GM19240 (cell line): ENCODE measurements at regions not wholly inside any gene's neighbourhood (a gene's known extent, or its start where the extent isn't known, plus 50 kb on each side); places are given as distances from the start of the nearest gene placed in this dataset.

Source experiments
- DNase-seq: peaks from one replicate; pipeline ENCODE4 v3.0.0; 2011; ENCODE audit warnings: low spot score; ENCODE audit not compliant: insufficient read length

DNA sequence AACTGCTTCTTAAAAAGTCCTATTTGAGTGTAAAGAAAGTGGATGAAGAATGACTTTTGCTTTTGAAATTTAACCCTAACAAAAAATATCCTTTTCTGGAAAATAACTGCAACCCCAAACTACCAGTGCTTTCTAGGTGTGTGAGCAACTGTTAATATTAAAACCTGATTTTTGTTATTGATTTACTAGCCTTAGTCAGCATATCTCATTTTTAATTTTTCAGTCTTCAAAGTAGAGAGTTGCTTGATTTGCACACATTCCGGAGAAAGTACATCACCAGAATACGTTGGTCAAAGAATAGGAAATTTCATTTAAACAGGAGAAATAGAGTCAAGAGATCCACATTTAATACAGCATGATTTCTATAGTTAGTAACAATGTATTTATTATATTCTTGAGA, 141.8 kb upstream of the ADAMTS5 start:
- DNase-seq: no peak

DNA sequence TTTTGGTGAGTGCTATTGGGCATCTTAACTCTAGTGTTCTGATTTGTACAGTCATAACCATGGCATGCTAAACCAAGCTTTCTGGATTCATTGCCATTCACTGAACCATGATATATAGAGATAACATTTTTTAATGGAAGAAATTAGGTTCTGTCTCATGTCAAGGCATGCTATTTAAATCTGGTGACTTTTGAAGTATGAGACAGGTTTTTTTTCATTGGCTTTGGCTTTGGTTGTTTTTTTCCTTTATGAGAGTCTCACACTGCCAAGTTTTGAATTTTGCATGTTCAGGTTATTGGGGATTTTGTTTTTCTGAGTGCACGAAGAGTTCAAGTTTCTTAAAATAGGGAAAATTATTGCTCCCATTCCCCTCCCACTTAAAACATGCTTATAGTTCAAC, 141.3 kb upstream of the ADAMTS5 start:
- DNase-seq: no peak

DNA sequence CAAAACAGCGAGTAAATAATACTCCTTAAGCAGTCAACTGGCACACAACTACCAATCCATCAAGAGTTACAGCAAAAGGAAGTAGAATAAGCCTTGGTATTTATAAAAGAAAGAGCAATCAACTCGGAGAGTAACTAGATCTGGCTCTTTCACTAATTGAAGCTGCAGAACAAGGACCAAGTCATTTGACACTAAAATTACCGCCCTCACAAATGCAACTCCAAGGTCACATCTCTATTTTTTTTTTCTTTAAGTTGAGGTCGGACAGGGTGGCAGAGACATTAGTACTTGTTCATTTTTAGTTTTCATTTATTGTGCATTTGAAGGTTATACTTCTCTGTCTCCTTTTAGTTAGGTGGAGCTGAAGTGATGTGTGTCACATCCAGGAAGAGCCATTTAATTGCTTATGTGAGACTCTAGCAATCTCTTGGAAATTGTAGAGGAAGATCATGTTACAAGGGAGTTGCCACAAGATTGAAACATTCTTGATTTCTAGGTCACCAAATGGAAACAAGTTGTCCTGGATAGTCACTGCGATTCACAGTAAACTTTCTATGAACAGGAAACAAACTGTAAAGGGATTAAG, 138.1 kb upstream of the ADAMTS5 start:
- DNase-seq: no peak

DNA sequence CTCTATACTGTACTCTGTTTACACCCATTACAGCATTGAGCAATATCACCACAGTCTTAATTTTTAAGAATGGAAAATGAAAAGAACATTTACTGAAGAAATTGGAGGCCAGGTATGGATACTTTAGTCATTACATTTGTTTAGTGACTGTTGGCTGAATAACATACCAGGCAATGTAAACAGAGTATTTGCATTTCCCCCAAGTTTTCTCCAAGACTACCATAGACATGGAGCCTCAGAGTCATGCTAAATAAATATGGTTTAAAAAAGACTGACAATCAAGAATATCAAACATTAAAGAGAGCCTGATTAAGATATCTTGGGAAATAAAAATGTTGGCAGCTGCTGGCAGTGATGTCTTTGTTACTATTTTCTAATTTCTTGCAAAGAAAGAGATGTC, 136.9 kb upstream of the ADAMTS5 start:
- DNase-seq: no peak

DNA sequence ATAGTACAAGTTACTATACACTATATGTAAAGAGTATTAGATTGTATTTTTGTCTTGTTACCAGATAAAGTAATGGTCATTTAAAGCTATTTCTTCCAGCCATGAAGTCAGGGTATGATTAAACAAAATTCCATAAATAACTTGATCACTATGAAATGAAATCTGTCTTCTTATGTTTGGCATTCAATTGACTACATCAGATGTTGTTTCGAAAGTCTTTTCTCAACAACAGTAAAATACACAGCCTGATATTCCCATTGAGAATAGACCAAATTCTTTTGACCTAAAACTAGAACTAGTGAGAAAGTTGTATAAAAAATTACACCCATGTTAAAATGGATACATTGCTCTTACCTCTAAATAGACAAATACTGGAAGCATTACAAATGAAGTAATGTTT, 134.6 kb upstream of the ADAMTS5 start:
- no peak for DNase-seq

DNA sequence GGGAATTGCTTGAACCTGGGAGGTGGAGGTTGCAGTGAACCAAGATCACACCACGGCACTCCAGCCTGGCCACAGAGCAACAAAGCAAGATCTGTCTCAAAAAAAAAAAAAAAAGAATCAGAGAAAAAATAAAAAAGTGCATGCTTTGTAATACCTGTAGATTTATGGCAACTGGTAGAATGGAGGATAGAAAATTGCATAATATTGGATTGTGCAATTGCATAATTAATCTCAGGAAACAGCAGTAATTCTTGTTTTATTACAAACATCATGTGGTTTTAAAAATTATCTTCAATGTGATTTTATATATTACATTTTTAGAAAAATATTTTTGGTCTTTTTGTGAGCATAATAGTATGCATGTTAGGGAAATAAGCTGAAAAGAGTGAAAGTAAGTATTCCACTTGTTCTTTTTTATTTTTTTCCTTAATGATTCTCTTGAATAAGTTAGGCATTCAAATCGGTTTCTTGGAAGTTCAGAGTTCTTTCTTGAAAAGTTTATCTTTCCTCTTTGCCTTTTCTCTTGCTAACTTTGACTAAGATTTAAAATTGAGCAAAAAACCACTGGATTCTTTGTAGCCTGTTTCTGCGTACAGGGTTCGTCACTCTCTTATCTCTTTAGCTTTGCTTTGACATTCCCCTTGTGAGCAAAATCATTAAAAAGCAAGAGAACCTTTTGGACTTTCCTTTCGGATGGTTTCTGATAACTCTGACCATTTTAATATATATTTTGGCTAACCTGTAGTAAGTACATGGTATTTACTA, 127.5 kb upstream of the ADAMTS5 start:
- DNase-seq: no peak

DNA sequence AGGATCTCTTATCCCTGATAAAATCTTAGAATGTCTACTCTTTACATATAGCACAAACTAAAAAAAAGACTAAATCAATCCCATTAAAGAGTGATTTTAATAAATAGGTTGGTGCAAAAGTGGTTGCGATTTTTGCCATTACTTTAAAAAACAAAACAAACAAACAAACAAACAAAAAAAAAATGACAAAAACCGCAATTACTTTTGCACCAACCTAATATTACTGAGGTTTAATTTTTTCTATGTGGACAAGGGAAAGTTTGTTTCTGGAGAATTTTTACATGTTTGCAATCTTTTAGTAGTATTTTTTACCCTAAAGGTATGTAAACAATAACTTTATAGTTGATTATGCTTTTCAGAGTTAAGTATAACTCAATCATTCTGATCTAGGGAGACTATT, 119.7 kb upstream of the ADAMTS5 start:
- no peak for DNase-seq

DNA sequence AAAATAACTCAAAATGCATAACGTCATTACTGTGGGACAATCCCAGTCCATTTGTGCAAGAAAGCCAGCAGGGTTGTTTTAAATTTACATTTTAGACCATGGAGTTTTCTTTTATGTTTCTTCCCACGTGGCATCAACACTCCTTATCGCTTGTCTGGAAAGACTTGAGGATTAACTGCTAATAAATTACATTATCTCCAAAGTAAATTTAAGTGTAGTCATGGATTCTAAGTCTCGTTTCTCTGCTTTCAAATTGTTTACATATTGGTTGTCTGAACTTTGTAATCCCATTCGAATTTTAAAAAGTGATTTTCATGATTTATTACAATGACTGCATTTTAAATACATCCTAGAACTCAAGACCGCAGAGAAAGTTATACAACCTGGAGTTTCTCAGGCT, 119.3 kb upstream of the ADAMTS5 start:
- DNase-seq: no peak

DNA sequence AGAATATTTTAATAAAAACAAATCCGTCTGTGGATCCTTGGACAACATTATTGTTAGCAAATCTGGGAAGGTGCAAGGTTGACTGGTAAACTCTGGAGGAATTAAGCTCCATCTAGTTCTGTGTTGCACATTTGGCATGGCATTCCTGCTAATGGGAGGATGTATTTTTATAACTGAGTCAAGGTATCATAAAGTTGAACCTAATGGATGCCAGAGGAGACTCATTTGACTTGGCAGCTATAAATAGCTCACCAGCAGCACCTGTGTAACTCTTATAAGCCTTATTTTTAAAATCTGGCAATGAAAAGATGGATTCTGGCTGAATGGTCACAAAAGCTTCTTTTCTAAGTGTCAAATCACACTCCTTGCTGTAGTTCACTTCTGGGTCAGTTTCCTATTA, 118.5 kb upstream of the ADAMTS5 start:
- no peak for DNase-seq

DNA sequence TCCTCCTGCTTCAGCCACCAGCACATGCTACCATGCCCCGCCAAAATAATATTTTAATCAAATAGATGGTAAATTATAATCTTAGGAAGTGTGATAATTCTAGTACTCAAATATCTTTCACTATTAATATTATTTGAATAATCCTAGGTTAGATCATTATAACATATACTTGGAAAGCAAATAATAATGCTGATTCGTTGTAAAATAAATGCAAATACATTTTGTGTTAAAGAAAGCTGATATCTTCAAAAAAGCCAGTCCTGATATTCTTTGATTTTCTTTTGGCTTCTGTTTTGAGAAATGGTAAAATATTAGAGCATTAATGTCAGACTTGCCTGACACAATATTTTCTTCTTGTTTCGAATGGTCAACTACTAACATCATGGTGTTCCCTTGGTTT, 116.3 kb upstream of the ADAMTS5 start:
- DNase-seq: no peak

DNA sequence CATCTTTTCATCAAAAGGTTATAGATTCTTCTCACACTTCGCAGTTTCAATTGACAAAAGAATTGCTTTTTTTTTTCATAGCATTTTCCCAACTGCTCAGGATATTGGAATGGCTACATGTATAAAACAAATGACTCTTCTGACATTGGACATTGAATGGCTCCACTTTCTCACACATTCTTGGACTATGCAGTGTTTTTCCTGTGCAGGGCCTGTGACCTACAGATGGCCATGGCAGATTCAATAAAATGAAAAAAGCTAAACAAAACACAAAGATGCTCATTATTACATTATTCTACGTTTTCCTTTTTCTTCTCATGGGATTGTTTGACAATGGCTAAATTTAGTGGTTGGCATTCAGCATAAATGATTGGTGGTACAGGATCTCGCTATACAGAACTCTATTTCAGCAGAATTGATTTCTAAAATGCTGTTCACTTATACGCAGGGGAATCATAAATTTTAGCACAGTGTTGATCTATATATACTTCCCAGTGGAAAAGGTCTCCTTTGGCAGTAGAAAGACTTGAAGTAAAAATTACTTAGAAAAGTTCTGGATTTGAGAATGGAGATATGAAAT, 115.6 kb upstream of the ADAMTS5 start:
- DNase-seq: no peak

DNA sequence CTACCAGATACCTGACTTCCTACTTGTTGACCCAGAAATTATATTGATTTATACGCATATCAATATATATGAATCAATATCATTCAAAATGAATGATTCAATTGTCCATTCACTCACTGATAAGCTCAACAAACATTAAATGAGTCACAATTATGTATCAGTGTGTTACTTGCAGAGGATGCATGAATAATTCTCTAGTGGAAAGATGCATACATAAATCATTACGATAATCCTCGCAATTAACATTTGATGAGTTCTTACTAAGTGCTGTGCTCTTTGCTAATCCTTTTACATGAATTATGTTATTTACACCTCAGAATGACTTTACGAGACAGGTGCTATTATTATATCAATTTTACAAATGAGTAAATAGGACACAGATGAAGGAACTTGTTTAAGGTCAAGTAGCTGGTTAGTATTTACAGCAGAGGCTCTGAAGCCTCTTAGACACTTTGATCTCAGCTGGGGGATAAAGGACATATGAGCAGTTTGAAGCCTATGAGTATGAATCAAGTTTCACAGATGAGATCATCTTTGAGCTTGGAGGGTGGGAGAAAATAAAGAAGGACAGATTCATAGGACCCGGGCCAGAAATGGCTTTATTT, 112.8 kb upstream of the ADAMTS5 start:
- DNase-seq: no peak

DNA sequence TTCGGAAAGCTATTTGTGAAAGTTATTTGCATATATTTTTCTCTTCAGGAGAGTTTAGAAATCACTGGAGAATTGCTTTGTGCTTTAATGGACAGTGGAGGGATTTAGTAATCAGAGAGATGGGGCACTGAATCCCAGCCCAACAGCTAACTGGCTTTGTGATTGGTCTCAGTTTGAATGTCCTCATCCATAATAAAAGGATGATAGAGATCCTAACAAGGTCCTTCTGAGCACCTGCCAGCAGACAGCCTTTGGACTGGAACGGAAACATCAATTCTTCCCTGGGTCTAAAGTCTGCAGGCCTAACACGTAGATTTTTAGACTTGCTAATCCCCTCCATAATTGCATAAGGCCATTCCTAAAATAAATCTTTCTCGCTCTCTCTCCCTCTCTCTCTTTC, 112.0 kb upstream of the ADAMTS5 start:
- DNase-seq: no peak

DNA sequence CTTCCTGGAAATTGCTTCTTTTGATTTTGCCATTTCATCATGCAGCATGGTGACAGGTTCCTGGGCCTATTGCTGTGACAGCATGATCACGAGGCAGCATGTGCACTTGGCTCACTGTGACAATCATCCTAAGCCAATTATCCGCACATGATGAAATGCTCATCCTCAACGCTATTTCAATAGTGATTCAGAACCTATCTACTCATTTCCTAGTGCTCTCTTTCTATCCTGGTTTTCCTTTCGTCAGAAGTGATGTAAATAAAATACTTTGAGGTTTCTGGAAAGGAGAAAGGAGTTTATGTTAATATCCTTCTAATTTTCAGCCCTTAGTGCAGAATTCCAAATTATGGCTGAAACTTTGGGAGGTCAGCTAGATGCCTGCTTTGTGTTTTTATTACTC, 110.6 kb upstream of the ADAMTS5 start:
- no peak for DNase-seq

DNA sequence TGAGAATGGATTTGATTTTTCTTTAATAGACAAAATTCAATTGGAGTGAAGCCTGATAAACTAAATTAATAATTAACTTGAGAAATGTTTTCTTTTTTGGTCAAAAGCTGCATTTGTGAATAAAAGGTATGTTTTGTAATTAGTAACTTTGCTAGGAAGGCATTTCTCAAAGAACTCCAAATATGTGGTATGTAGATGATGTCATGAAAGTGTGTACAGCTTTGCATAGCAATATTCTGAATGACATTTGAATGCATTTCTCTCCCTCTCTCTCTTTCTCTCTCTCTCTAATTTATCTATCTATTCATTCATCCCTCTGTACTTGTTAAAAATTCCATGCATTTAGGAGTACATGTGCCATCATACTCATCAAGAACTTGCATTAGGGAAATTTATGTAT, 109.1 kb upstream of the ADAMTS5 start:
- DNase-seq: no peak

DNA sequence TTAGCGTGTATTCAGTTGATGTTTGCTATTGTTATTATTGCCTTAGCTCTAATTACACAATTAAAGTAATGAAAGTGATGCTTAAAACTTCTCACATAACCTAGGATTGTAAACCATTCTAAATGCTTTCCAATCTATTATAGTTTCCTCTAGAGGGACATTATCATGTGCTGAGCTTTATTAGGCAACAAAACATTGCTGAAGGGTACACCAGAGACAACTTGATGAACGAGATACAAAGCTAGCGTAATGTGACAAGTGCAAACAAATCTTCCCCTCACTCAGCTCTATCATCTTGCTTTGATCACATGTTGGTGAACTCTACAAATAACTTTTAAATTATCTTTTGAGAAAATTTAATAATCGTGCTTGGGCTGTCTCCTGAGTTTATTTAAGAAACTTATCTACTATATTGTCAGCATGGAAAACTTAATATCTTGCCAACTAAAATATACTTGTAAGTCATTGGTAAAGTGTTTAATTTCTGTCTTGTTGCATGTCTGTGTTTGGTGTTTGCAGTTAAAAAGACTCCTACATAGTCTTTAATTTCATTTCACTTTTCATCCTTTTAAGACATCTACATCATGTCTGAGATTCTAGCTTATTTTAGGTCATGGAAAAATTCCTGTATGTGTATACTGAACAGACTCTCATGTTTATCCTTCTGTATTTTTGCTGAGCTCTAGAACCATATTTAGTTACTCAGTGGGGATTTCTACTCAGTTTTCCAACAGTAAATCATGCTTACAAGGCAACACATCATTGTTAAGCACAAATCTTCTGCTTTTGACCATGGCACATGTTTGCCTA, 104.2 kb upstream of the ADAMTS5 start:
- DNase-seq: no peak

DNA sequence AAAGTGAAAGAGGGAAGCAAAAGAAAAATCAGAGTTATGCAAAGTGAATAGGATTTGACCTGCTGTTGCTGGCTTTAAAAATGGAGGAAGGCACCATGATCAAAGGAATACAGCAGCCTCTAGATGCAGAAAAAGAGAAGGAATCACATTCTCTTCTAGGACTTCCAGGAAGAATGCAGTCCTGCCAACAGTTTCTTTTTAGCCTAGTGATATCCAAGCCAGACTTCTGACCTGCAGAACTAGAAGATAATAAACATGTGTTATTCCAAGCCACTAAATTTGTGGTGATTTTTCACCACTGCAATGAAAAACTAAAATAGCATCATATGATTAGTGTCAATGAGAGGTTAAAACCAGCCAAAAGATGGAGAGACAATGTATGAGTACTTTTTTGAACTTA, 101.9 kb upstream of the ADAMTS5 start:
- DNase-seq: no peak

DNA sequence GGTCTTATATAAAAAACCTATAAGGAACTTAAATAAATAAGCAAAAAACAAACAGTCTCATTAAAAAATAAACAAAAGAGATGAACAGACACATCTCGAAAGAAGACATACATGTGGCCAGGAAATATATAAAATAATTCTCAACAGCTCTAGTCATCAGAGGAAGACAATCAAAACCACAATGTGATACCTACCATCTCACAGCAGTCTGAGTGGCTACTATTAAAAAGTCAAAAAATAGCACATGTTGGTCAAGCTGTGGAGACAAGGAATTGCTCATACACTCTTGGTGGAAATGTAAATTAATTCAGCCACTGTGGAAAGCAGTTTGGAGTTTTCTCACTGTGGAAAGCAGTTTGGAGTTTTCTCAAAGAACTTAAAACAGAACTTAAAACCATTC, 100.3 kb upstream of the ADAMTS5 start:
- DNase-seq: no peak

DNA sequence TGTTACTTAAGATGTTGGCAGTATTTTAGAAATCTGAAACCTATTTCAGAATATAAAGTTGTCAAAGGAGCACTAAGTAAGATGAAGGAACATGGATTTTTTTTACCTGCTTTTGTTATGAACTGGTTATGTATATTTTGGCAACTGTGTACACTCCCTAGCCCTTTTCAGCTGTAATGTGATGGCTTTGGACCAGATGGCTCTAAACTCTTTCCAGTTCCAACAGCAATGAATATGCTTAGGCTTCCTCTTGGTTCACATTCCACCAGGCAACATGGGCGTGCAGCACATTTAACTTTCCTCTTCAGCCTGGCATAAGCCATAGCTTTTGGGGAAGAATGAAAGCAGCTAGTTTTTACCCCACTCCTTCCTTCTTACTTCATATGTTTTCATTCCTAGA, 95.6 kb upstream of the ADAMTS5 start:
- no peak for DNase-seq

DNA sequence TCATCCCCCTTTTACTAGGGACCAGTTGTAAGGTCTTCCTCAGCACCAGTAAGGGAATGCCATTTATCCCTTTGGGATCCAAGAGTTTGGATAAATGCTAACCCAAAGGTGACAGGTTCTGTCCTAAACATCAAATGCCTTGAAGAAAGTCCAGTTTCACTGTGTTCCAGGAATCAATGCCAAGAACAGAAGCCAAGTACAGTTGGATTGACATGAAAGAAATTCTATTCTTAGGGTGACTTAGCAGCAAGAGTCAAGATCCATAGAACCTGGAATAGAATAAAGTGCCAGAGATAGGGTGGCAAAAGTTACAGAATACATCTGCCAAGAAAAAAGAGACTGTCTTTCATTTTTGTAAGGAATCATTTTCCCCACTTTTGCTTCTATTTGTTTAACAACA, 94.9 kb upstream of the ADAMTS5 start:
- DNase-seq: no peak

DNA sequence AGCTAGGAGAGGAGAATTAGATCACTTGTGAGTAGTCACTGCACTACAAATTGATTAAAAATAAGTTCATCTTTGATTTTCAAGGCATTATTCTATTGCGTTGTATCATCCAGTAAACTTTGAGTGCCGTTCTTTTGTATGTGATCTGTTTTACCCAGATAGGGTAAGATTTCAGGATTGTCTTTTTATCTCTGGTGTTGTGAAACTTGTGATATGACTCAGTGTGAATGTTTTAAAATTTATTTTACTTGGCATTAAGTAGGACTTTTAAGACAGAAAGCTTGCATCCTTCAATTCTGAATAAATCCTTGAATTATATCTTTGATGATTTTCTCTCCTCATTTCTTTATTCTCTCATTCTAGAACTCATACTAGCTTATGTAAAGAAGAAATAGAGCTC, 93.3 kb upstream of the ADAMTS5 start:
- no peak for DNase-seq
